ENCODE measurements at regions not wholly inside any gene's neighbourhood (a gene's known extent, or its start where the extent isn't known, plus 50 kb on each side); places are given as distances from the start of the nearest gene placed in this dataset.

DNA sequence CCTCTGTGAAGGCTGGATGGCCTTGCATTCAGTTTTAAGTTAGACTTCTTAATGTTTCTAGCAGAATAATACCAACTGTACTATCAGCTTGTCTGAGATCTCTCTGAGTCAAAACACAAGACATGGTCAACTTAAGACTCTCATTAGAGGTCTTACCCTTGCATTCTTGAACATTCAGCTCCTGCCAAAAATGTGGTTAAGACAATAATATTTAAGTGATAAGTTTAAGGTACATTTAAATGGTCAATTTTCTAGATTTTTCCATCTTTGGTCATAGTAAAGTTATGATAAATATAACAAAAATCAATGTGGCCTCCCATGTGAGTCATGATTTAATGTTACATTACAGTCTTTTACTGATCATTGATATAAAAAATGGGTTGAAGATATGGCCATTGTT lies 75.0 kb downstream of the NR2F1 start:
- H3K27ac Mint-ChIP-seq, result no peak overlapping the region
- TF ChIP-seq, protein P1, sequence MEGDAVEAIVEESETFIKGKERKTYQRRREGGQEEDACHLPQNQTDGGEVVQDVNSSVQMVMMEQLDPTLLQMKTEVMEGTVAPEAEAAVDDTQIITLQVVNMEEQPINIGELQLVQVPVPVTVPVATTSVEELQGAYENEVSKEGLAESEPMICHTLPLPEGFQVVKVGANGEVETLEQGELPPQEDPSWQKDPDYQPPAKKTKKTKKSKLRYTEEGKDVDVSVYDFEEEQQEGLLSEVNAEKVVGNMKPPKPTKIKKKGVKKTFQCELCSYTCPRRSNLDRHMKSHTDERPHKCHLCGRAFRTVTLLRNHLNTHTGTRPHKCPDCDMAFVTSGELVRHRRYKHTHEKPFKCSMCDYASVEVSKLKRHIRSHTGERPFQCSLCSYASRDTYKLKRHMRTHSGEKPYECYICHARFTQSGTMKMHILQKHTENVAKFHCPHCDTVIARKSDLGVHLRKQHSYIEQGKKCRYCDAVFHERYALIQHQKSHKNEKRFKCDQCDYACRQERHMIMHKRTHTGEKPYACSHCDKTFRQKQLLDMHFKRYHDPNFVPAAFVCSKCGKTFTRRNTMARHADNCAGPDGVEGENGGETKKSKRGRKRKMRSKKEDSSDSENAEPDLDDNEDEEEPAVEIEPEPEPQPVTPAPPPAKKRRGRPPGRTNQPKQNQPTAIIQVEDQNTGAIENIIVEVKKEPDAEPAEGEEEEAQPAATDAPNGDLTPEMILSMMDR (IDR thresholded peaks at IDR 0.05), result no peak
- TF ChIP-seq EZH2 (IDR thresholded peaks at IDR 0.05; ENCODE audit: borderline replicate concordance, insufficient read depth, low read depth, low read length, poor library complexity, severe bottlenecking), result no peak
- no peaks in the 10 kb centered on the region for H3K79me2 ChIP-seq (ENCODE audit: control insufficient read depth, insufficient read depth, low read length)
- ATAC-seq (ENCODE audit: low read depth) (no peak), DNase-seq (no peak)
- H3K4me3 ChIP-seq (ENCODE audit: control extremely low read depth in 1 of 5, extremely low read depth in 1 of 5, insufficient read depth in 1 of 5, low read depth in 2 of 5, low read length in 4 of 5), result no peak overlapping the region
- intact Hi-C loops (cut with micrococcal nuclease), result no loop called here
- H3K27me3 ChIP-seq (replicated peaks in 1 of 4; ENCODE audit: control extremely low read depth in 1 of 4, control insufficient read depth in 3 of 4, insufficient read depth in 4 of 4, low read length in 3 of 4), result no peaks in the 10 kb centered on the region
- H3K27ac ChIP-seq (ENCODE audit: low read length in 2 of 2), result no peak overlapping the region
- H3K27me3 Mint-ChIP-seq, result no peaks in the 10 kb centered on the region
- H3K4me1 ChIP-seq (ENCODE audit: control insufficient read depth in 2 of 2, insufficient read depth in 2 of 2, low read length in 2 of 2), result no peaks in the 10 kb centered on the region
- no peaks in the 10 kb centered on the region for H3K9me3 ChIP-seq (ENCODE audit: control extremely low read depth in 1 of 3, control insufficient read depth in 2 of 3, insufficient read depth in 1 of 3, low read length in 2 of 3)
- CTCF ChIA-PET, result no interaction called here
- POLR2A ChIA-PET, result no interaction called here
- no peak overlapping the region for H3K4me2 ChIP-seq (replicated peaks; ENCODE audit: low read depth, low read length, poor library complexity, severe bottlenecking)
- H3K4me3 Mint-ChIP-seq, result no peak overlapping the region
- H2AFZ ChIP-seq (ENCODE audit: insufficient read depth, low read depth, low read length, poor library complexity, severe bottlenecking), result no peak overlapping the region
- H3K36me3 ChIP-seq (replicated peaks in 1 of 2; ENCODE audit: control extremely low read depth in 1 of 2, control insufficient read depth in 1 of 2, extremely low read depth in 1 of 2, insufficient read depth in 2 of 2, low read length in 1 of 2), result no peaks in the 10 kb centered on the region
- H3K9me3 Mint-ChIP-seq (ENCODE audit: insufficient read depth), result no peaks in the 10 kb centered on the region
- H3K9ac ChIP-seq (ENCODE audit: low read length), result no peak overlapping the region
- H4K20me1 ChIP-seq (ENCODE audit: control insufficient read depth, insufficient read depth, low read length, poor library complexity, severe bottlenecking), result no peaks in the 10 kb centered on the region
- no peaks in the 10 kb centered on the region for H3K4me1 Mint-ChIP-seq

DNA sequence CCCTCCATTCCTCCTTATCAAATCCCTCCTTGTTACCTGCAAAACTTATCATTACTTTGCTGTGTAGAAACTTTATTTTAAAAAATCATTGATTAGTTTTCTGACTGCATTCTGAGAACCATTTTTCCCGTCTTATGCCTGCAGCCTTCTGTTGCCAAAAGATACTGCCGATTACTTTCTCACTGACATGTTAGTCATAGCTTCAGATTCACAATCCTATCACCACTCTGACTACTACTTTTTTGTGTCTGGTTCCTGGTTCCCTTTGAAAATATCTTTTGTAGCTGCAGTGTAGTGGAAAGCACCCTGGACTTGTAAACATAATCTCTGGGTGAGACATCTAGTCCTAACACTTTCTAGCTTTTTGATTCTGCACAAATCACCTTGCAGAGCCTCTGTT lies 71.7 kb downstream of the NR2F1 start:
- intact Hi-C loops (cut with micrococcal nuclease), result no loop called here
- Histone ChIP-seq H3K36me3 (replicated peaks in 1 of 2; ENCODE audit: control extremely low read depth in 1 of 2, control insufficient read depth in 1 of 2, extremely low read depth in 1 of 2, insufficient read depth in 2 of 2, low read length in 1 of 2) (no peaks in the 10 kb centered on the region), H3K4me3 (ENCODE audit: control extremely low read depth in 1 of 5, extremely low read depth in 1 of 5, insufficient read depth in 1 of 5, low read depth in 2 of 5, low read length in 4 of 5) (no peak overlapping the region), H2AFZ (ENCODE audit: insufficient read depth, low read depth, low read length, poor library complexity, severe bottlenecking) (no peak overlapping the region), H3K27me3 (replicated peaks in 1 of 4; ENCODE audit: control extremely low read depth in 1 of 4, control insufficient read depth in 3 of 4, insufficient read depth in 4 of 4, low read length in 3 of 4) (no peaks in the 10 kb centered on the region), H4K20me1 (ENCODE audit: control insufficient read depth, insufficient read depth, low read length, poor library complexity, severe bottlenecking) (no peaks in the 10 kb centered on the region), H3K79me2 (ENCODE audit: control insufficient read depth, insufficient read depth, low read length) (no peaks in the 10 kb centered on the region), H3K9ac (ENCODE audit: low read length) (no peak overlapping the region), H3K9me3 (ENCODE audit: control extremely low read depth in 1 of 3, control insufficient read depth in 2 of 3, insufficient read depth in 1 of 3, low read length in 2 of 3) (peaks cover 0 to 8% (median 0%) of the 10 kb centered on the region in 3 donors), H3K27ac (ENCODE audit: low read length in 2 of 2) (no peak overlapping the region), H3K4me1 (ENCODE audit: control insufficient read depth in 2 of 2, insufficient read depth in 2 of 2, low read length in 2 of 2) (peaks cover 3 to 10% of the 10 kb centered on the region in 2 donors), H3K4me2 (replicated peaks; ENCODE audit: low read depth, low read length, poor library complexity, severe bottlenecking) (no peak overlapping the region)
- no peak for DNase-seq
- Mint-ChIP-seq H3K4me3 (no peak overlapping the region), H3K27me3 (no peaks in the 10 kb centered on the region), H3K9me3 (ENCODE audit: insufficient read depth) (no peaks in the 10 kb centered on the region), H3K4me1 (peaks cover 8% of the 10 kb centered on the region), H3K27ac (no peak overlapping the region)
- TF ChIP-seq, protein P1 (IDR thresholded peaks at IDR 0.05), result no peak
- no peak for TF ChIP-seq EZH2 (IDR thresholded peaks at IDR 0.05; ENCODE audit: borderline replicate concordance, insufficient read depth, low read depth, low read length, poor library complexity, severe bottlenecking)
- ChIA-PET POLR2A (no interaction called here), CTCF (no interaction called here)
- WGBS (ENCODE audit: insufficient coverage), result 100% methylated on average over 2 of the region's 2 CpGs
- no peak for ATAC-seq (ENCODE audit: low read depth)

All from B cell (primary cell).